Fibroblast of peridontal ligament (primary cell): ENCODE measurements at regions not wholly inside any gene's neighbourhood (a gene's known extent, or its start where the extent isn't known, plus 50 kb on each side); places are given as distances from the start of the nearest gene placed in this dataset.

ENCODE experiments used
- DNase-seq: peaks from one replicate; pipeline ENCODE4 v3.0.0-alpha.2; 2010; ENCODE audit errors: extremely low read depth

- no peak for DNase-seq
These were observed 270.4 kb upstream of the FAR2 start for GRCh38 chr12:28878629-28879028.

- no peak for DNase-seq
These were observed 269.7 kb upstream of the FAR2 start for GRCh38 chr12:28879379-28879778.

GRCh38 chr12:28882444-28882843 lies 266.6 kb upstream of the FAR2 start:
- DNase-seq: no peak

GRCh38 chr12:28883406-28883997 lies 265.6 kb upstream of the FAR2 start:
- peak; percentile 18 for DNase-seq

GRCh38 chr12:28884904-28885679 lies 264.0 kb upstream of the FAR2 start:
- DNase-seq: peak; percentile 42

GRCh38 chr12:28885928-28886327 lies 263.1 kb upstream of the FAR2 start:
- no peak for DNase-seq

GRCh38 chr12:28887461-28887990 lies 261.6 kb upstream of the FAR2 start:
- DNase-seq: no peak

GRCh38 chr12:28890664-28891063 lies 258.4 kb upstream of the FAR2 start:
- DNase-seq: no peak

GRCh38 chr12:28891126-28891525 lies 258.0 kb upstream of the FAR2 start:
- no peak for DNase-seq

GRCh38 chr12:28893365-28893764 lies 255.7 kb upstream of the FAR2 start:
- DNase-seq: peak; percentile 99

- DNase-seq: no peak
These were observed 255.2 kb upstream of the FAR2 start for GRCh38 chr12:28893856-28894255.

GRCh38 chr12:28896421-28896820 lies 252.7 kb upstream of the FAR2 start:
- no peak for DNase-seq

GRCh38 chr12:28898038-28898437 lies 251.0 kb upstream of the FAR2 start:
- DNase-seq: no peak

- peak; percentile 99 for DNase-seq
These were observed 249.1 kb upstream of the FAR2 start for GRCh38 chr12:28899951-28900350.

- DNase-seq: no peak
These were observed 243.7 kb upstream of the FAR2 start for GRCh38 chr12:28905220-28905955.

GRCh38 chr12:28908646-28909045 lies 240.4 kb upstream of the FAR2 start:
- peak; percentile 25 for DNase-seq

GRCh38 chr12:28909291-28909690 lies 239.8 kb upstream of the FAR2 start:
- DNase-seq: peak; percentile 92

- DNase-seq: peak; percentile 98
These were observed 223.2 kb upstream of the FAR2 start for GRCh38 chr12:28925719-28926376.

- DNase-seq: no peak
These were observed 218.4 kb upstream of the FAR2 start for GRCh38 chr12:28930704-28931103.

GRCh38 chr12:28933176-28933575 lies 215.9 kb upstream of the FAR2 start:
- no peak for DNase-seq

GRCh38 chr12:28933864-28934527 lies 215.1 kb upstream of the FAR2 start:
- peak; percentile 49 for DNase-seq
